Heart left ventricle (tissue), 13 donors: ENCODE measurements at regions not wholly inside any gene's neighbourhood (a gene's known extent, or its start where the extent isn't known, plus 50 kb on each side); places are given as distances from the start of the nearest gene placed in this dataset.

ENCODE experiments used
- POLR2A ChIP-seq, 2 donors: fragments of 450-650 bp; IDR thresholded peaks; one replicate each; pipeline ENCODE4 v1.6.1; 2017; ENCODE audit warnings: antibody characterized with exemption in 2 of 2, mild to moderate bottlenecking in 2 of 2, moderate library complexity in 2 of 2
- TF ChIP-seq, protein P1 (sequence below), 12 donors: fragments of 200-600 bp; sonication (generic) in 4 of 12; IDR thresholded peaks; one replicate each; pipeline versions ENCODE4 v1.5.0 to v1.8.0; 2018 to 2022; ENCODE audit warnings: antibody characterized with exemption in 12 of 12, mild to moderate bottlenecking in 5 of 12
- donor health status: ischemic (EF 13 %, LVEDD 7.1; RV severe dilation, severe dysfunction).
- donor health status: DM: no; HTN: yes; CAD: no.
- donor health status: DM: no; HTN: no; CAD: no.
- donor health status: ischemic (EF 25% LVEDD 6.9; RV normal size, moderate dysfunction).
- donor health status: ischemic (EF 25% LVEDD 5.7; RV mildly dilated, moderate dysfunction).
- donor health status: ischemic (EF 35%, LVEDD 5.7; RV mildly dilated, moderate dysfunction).
- donor health status: nonischemic (EF 11% LVEDD 7.7; RV severe dilation, severe dysfunction).
- donor health status: DM: yes; HTN: yes; CAD: no.
- donor health status: PGD.
- donor health status: ischemic (EF 29% LVEDD 5.4; RV normal size, mild dysfunction).
- donor health status: nonischemic (EF 23%, LVEDD 6.1; RV moderate dilation, normal function).

DNA sequence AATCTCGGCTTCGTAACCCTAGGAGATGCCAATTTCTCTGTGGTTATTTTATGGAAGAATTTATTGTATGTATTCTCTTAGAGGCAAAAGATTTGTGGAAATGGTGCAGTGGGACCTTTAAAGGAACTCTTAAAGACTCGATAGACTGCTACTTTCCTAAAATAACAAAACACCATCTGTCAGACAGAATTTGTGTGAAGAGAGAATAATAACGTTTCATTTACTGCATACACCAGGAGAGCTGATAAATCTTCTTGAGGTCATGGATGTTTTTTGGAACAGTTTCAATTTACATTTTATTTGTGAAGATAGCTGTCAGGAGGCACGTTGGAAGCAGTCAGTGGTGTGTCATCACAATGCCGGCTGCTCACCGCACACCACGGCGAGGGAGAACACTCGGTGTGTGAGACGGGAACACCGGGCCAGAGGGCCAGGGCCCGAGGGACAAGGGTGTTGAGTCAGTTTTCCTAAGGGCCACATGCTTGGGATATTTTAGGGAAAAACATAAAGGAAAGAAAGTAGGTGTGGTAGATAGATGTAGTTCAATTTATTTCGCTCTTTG, 1681.0 kb upstream of the DDX18 start:
- TF ChIP-seq, protein P1, sequence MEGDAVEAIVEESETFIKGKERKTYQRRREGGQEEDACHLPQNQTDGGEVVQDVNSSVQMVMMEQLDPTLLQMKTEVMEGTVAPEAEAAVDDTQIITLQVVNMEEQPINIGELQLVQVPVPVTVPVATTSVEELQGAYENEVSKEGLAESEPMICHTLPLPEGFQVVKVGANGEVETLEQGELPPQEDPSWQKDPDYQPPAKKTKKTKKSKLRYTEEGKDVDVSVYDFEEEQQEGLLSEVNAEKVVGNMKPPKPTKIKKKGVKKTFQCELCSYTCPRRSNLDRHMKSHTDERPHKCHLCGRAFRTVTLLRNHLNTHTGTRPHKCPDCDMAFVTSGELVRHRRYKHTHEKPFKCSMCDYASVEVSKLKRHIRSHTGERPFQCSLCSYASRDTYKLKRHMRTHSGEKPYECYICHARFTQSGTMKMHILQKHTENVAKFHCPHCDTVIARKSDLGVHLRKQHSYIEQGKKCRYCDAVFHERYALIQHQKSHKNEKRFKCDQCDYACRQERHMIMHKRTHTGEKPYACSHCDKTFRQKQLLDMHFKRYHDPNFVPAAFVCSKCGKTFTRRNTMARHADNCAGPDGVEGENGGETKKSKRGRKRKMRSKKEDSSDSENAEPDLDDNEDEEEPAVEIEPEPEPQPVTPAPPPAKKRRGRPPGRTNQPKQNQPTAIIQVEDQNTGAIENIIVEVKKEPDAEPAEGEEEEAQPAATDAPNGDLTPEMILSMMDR (IDR thresholded peaks at IDR 0.05), result no peak
- TF ChIP-seq POLR2A (IDR thresholded peaks at IDR 0.05), result no peak
